Fibroblast of skin of back (primary cell): ENCODE measurements at regions not wholly inside any gene's neighbourhood (a gene's known extent, or its start where the extent isn't known, plus 50 kb on each side); places are given as distances from the start of the nearest gene placed in this dataset.

Source experiments
- DNase-seq: peaks from one replicate; pipeline ENCODE4 v3.0.0-alpha.2; 2013

- peak; percentile 33 for DNase-seq
These were observed 1031.2 kb downstream of the BRD1 start for GRCh38 chr22:48796310-48797015.

DNA sequence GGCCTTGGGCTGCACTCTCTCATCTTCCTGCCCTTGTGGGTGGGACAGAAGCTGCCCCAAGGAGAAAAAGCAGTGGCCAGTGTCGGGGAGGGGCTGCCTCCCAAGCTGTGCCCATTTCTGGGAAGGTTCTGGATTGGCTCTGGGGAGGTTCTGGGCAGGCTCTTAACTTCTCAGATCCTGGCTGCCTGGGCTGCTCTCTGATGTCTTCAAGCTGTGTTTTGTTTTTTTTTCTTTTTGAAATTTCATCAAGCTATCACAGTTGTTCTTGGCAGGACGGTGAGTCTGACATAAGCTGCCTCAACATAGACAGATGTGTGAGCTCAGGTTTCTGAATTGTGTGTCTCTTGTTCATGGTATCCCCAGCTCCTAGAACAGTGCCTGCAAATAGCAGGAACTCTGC, 1032.0 kb downstream of the BRD1 start:
- peak; percentile 12 for DNase-seq

- no peak for DNase-seq
These were observed 1032.8 kb downstream of the BRD1 start for GRCh38 chr22:48794906-48795305.

- DNase-seq = no peak
These were observed 1033.7 kb downstream of the BRD1 start for GRCh38 chr22:48793949-48794348.

DNA sequence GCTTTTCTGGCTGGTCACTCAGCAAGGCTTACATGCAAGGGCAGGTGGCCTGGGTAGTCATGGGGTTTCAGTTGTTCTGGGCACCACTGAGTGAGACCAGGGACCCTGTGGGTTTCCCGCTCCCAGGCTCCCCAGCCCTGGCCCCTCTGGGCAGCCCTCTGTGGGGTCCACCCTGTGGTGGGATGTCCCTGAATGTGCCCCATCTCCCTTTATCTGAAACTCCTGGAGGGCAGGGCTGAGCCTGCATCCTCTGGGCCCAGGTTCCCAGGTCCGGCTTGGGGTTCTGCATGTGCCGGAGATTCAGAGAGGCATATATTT, 1041.0 kb downstream of the BRD1 start:
- DNase-seq = no peak

GRCh38 chr22:48785792-48786678, 1041.6 kb downstream of the BRD1 start:
- no peak for DNase-seq

GRCh38 chr22:48784701-48785503, 1042.8 kb downstream of the BRD1 start:
- DNase-seq = no peak

GRCh38 chr22:48783821-48784266, 1043.8 kb downstream of the BRD1 start:
- no peak for DNase-seq

DNA sequence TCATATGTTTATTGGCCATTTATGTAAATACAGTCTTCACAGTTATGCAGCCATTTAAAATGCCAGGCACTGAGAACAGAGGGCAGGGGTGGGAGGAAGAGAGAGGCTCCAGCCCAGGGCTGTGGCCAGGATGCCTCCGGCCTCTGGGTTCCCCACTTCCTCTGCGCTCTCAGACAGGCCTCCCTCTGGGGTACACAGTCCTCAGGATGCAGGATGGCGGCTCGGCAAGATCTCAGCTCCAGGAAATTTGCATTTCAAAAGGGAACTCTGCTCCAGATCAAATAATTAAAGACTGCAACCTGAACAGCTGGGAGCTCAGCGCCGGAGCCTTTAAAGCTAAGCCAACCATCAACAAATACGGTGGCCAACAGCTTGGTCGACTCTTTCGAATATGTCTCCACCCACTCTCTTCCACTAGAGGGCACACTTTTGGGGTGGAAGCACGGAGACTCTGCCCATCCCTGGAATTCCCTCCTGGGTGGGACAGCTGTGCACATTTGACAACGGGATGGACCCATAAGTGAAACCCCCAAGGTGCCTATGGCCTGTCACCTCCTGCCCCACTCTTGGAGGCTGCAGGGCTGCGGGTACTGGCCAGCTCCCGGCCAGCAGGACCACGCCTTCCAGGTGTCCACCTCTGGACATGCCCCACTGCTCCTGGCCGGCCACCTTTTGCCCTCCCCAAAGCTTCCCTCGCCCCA, 1044.7 kb downstream of the BRD1 start:
- DNase-seq = peak; percentile 7

- no peak for DNase-seq
These were observed 1045.3 kb downstream of the BRD1 start for GRCh38 chr22:48782326-48782725.

DNA sequence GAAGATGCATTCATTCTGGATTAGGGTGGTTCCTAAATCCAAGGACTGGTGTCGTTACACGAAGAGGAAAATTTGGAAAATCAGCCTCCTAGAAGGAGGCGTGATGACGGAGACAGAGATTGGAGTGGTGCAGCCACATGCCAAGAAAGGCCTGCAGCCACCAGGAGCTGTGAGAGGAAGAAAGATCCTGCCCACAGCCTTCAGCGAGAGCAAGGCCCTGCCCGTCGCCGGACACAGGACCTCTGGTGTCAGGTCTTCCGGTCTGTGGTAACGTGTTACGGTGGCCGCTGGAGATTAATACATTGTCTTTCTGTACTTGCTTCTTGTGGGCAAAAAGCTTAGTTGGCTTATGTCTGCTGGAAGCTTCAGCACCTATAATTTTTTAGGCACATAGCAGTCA, 1045.8 kb downstream of the BRD1 start:
- DNase-seq = no peak

GRCh38 chr22:48781391-48781790, 1046.3 kb downstream of the BRD1 start:
- DNase-seq = no peak

DNA sequence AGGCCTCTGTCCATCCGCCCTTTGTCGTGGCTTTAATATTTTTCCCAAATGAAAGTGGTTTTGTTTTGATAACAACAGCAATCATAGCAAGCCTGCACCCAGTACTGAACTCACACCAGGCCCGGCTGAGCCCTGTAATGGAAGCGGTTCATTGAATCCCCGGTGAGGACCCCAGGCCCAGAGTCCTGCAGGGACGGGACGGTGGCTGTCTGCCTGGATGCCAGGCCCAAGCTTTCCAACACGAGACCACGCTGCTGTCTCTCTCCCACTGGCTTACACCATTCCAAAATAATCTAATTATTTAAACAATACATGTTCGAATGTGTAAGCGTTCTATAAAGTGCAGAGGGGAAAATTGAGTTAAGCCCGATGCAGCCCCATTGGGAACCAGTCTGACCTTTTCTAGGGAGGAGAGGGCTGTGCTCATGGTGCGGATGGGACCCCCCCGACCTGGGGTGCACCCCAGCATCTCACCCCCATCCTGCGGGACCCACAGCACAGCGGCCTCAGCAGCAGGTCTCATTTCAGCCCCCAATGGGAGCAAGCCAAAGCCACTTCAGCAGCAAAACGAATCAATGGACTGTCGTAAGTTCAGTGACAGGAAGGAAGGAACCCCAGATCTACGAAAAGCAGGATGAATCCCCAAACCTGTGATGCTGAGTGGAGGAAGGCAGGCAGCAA, 1046.9 kb downstream of the BRD1 start:
- no peak for DNase-seq

DNA sequence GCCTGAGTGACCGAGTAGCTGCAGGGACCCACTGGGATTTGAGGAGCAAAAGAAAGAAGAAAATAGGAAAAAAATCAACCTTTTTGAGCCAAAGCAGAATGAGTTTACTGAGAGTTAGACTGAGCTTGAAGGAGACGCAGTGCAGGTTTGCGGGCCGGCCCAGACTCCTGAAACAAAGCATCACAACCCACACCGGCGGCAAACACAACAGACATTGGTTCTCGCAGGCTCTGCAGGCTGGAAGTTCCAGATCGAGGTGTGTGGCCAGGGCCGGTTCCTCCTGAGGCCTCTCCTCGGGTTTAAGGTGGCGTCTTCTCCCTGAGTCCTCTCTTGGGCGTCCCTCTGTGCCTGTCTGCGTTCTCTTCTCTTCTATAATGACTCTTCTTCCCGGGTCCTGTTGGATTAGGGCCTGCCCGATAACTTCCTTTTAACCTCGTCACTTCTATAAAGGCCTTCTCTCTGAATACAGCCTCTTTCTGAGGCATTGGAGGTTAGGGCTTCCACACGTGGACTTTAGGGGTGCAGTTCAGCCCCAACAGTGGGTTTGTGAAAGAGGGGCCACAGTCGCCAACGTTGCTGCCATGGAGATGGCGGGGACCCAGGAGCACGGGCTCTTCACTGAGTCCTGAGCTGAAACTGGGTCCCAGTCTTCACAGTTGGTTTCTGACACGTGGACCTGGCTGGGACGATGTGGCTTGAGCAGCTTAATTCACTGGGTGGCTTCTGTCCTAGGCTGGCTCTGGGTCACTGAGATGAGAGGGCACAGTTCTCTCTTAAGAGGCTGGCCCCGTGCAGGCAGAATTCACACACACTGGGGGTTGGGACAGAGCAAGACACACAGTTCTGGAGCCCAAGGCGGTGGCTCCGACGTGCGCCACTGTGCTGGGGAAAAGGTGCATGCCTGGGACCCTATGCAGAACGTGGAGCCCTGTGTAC, 1047.7 kb downstream of the BRD1 start:
- no peak for DNase-seq

DNA sequence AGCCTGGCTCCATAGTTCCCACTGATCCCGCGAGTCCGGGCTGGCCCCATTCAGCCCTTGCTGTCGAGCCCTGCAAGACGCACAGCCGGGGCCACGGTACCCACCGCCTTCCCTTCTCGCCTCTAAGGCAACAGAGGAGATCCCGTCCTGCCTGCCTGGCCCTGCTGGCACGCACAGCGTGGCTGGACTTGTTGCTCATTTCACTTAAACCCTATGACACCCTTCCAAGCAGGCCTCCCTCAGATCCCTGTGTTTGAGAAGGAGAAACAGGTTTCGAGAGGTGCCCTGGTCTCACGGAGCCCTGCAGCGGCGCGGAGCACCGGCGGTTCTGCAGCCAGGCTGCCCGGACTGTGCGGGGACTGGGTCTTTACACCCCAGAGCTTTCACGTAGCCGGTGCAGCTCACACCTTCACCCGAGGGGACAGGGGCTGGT, 1048.4 kb downstream of the BRD1 start:
- DNase-seq = no peak

- no peak for DNase-seq
These were observed 1049.1 kb downstream of the BRD1 start for GRCh38 chr22:48778308-48779195.

GRCh38 chr22:48772286-48772907, 1055.3 kb downstream of the BRD1 start:
- no peak for DNase-seq

DNA sequence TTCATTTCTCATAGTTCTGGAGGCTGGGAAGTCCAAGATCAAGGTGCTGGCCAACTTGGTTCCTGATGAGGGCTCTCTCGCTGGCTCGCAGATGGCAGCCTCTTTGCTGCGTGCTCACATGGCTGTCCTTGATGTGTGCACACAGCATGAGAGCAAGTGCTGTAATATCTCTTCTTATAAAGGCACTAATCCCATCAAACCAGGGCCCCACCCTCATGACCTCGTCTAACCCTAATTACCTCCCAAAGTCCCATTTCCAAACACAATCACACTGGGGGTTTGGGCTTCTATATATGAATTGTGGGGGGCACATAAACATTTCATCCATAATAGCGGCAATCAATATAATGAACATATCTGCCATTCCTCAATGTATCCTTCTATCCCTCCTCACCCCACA, 1062.1 kb downstream of the BRD1 start:
- no peak for DNase-seq

DNA sequence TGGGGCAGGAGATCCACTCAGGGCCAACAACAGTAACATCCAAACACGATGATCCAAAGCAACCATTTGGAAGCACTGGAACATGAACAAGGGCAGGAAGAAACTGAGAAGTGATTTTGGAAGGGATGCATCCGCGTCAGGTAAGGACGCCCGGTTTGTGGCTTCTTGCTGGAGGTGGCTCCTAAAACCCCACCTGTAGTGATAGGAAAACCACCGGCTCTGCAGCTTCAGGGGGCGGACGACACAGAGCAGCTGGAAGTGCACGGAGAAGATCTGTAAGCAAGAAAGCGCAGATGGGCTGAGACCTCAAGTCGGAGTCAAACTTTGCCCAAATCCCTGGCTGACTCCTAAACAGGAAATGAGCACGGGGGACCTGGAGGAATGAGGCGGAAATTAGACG, 1066.1 kb downstream of the BRD1 start:
- no peak for DNase-seq
